LNCaP clone FGC (cell line): ENCODE measurements at regions not wholly inside any gene's neighbourhood (a gene's known extent, or its start where the extent isn't known, plus 50 kb on each side); places are given as distances from the start of the nearest gene placed in this dataset.
A peak's percentile ranks its signal among the peaks of the same experiment; 100 is the strongest.

Experiments
- DNase-seq: peaks from one replicate; pipeline ENCODE4 v3.0.0-alpha.2; 2011; ENCODE audit warnings: low read depth
- H3K4me3 ChIP-seq: 2 replicates; pipeline ENCODE4 v1.5.1; 2011; ENCODE audit warnings: mild to moderate bottlenecking, low read depth, low read length, control low read depth
- TF ChIP-seq, protein P1 (sequence below): IDR thresholded peaks from 2 replicates; pipeline ENCODE4 v1.5.1; 2012; ENCODE audit warnings: mild to moderate bottlenecking; ENCODE audit not compliant: control insufficient read depth, insufficient read depth; ENCODE audit errors: extremely low read depth

DNA sequence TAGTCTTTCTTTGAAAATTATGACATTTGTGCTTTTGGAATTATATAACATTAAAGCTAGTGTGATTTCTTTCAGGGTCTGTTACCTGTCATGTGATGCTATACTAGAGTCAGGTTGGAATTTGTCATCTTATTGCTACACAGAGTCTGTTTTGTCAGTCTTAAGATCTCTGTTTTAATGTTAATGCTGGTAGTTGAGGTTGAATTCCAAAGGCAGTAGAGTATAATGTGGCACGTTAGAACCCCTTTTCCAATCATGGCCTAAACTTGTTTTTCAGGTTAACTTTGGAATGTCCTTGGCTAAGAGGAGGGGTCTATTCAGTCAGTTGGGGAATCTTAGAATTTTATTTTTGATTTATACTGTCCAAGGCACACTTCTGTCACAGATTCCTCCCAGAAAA lies 258.5 kb downstream of the PABPC4L start:
- DNase-seq, result no peak
- TF ChIP-seq, protein P1, sequence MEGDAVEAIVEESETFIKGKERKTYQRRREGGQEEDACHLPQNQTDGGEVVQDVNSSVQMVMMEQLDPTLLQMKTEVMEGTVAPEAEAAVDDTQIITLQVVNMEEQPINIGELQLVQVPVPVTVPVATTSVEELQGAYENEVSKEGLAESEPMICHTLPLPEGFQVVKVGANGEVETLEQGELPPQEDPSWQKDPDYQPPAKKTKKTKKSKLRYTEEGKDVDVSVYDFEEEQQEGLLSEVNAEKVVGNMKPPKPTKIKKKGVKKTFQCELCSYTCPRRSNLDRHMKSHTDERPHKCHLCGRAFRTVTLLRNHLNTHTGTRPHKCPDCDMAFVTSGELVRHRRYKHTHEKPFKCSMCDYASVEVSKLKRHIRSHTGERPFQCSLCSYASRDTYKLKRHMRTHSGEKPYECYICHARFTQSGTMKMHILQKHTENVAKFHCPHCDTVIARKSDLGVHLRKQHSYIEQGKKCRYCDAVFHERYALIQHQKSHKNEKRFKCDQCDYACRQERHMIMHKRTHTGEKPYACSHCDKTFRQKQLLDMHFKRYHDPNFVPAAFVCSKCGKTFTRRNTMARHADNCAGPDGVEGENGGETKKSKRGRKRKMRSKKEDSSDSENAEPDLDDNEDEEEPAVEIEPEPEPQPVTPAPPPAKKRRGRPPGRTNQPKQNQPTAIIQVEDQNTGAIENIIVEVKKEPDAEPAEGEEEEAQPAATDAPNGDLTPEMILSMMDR, result no peak
- no peak overlapping the region for H3K4me3 ChIP-seq

DNA sequence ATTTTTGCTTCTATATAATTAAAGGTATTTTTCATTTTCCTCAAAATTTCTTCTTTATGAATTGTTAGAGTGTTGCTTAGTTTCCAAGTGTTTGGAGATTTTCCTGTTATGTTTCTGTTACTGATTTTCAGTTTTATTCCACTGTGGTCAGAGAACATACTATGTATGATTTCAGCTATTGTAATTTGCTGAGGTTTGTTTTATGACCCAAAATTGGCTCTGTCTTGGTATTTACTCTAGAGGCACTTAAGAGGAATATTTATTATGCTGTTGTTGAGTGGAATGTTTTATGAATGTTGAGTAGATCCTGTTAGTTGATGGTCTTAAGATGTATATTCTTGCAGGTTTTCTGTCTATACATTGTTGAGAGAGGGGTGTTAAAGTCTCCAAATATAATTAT lies 263.5 kb downstream of the PABPC4L start:
- TF ChIP-seq, protein P1, result no peak
- H3K4me3 ChIP-seq, result no peak overlapping the region
- DNase-seq, result peak; percentile 48

DNA sequence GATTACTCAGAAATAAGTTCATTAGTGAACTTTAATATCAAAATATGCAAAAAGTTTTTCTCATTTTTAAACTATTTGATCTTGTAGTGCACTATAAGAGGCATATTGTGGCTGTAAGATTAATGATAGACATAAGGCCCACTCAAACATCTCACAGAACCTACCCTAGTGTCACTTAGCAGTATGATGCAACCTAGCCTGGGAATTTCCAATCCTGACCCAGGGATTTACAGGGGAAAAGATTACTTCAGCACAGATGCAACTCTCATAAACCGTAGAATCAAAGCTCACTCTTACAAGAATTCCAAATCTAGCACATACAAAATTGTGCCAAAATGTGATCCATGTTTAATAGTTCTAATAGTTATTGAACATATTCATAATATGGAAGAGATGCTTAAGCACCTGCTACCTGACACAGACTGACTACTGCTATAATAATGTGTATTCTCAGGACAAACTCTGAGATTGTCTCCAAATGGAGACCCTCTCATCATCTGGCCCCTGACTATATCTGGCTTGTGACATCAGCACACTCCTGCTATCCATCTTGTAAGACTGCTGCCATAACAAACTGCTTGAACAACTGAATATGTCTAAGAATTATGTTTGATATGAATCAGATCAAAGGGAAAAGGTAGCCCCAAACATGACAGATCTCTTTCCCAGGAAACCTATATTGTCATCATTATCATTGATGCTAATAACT lies 271.9 kb downstream of the PABPC4L start:
- TF ChIP-seq, protein P1, result no peak
- DNase-seq, result no peak

DNA sequence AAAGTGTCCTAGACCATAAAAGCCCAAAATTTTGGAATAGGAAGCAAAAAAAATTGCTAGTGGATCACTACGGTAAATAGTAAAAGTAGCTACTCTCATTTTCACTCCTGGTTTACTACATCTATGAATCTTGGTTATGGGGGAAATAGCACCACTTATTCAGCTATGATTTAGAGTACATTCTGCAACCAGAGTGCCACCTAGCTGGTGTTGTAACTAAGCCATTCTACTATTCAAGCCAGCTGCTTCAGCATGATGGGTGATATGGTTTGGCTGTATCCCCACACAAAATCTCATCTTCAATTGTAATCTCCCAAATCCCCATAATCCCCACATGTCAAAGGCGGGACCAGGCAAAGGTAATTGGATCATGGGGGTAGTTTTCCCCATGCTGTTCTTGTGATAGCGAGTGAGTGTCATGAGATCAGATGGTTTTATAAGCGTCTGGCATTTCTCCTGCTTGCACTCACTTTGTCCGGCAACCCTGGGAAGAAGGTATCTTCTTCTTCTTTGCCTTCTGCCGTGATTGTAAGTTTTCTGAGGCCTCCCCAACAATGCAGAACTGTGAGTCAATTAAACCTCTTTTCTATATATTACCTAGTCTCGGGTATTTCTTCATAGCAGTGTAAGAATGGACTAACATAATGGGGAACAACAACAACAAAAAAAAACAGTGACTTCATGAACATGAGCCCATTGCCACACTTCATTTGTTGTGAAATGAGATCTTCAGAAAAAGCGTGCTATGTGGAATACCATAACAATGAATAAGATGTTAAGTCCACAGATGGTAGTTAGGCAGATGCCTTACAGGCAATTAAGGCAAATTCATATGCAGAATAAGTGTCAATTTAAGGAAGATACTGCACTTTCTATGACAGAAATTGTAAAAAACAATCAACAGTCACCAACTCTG lies 280.1 kb downstream of the PABPC4L start:
- DNase-seq, result no peak
- no peak overlapping the region for H3K4me3 ChIP-seq
- TF ChIP-seq, protein P1, result peak; percentile 14; the same call in 1 of the 2 replicates

More for the DNA sequence above, 271.9 kb downstream of the PABPC4L start:
- H3K4me3 ChIP-seq, result no peak overlapping the region

DNA sequence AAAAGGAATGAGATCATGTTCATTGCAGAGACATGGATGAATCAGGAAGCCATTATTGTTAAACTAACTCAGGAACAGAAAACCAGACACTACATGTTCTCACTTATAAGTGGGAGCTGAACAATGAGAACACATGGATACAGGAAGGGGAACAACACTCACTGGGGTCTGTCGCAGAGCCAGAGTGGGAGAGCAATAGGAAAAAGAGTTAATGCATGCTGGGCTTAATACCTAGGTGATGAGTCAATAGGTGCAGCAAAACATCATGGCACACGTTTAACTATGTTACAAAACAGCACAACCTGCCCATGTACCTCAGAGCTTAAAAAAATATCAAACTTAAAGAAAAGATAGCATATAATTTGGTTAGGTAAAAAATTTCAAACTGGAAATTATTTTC lies 281.4 kb downstream of the PABPC4L start:
- no peak overlapping the region for H3K4me3 ChIP-seq
- DNase-seq, result no peak
- TF ChIP-seq, protein P1, result no peak

DNA sequence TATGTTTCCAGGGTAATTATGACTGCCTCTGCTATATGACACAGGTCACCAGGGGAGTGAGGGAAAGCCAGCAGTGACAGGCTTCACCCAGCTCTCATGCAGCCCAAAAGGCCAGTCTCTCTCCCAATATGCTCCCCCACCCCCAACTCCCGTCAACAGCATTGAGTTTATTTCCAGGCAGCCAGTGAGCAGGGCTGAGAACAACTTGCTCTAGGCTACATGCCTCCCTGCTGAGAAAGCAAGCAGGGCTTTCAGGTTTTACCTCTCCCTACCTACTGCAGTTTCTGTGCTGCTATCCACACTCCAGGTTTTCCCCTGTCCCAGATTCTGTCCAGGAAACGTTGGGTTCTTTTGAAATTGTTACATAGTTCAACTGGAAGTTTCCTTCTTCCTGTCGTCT lies 291.4 kb downstream of the PABPC4L start:
- TF ChIP-seq, protein P1, result no peak
- DNase-seq, result no peak
- H3K4me3 ChIP-seq, result no peak overlapping the region
